ENCODE measurements at regions not wholly inside any gene's neighbourhood (a gene's known extent, or its start where the extent isn't known, plus 50 kb on each side); places are given as distances from the start of the nearest gene placed in this dataset.

DNA sequence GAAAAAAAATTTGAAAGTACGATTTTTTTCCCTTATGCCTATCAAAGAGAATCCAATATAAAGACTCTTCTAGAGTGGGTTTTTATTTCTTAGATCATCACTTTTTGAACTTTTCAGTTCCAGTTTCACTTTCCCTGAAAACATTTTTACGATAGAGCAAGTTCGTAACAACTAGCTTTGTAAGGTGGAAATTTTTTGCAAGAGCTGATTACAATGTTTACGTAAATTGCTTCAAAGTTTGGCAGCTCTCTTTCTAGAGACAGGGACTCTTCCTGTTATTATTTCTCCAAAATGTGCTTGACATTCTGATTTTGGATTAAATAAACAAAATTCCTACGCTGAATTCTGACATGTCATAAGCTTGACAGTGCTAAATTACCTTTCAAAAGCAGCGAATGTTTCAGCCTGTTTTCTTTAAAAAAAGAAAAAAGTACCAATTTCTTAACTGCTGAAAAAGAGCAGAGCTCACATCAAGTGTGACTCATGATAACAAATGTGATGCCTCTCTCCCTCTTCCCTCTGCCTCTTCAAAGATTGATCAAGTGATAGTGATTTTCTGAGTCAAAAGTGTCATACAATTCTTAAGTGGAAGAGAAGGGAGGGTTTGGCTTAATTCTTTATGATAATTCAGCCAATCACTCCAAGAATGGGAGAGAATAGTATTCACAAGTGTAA, 175.2 kb downstream of the KCNJ2 start:
- no peak for DNase-seq
- CTCF ChIA-PET, result no interaction called here
- Histone ChIP-seq H3K9me2 (ENCODE audit: insufficient read depth) (no peaks in the 10 kb centered on the region), H3K9me3 (ENCODE audit: insufficient read depth, low read depth) (no peaks in the 10 kb centered on the region), H3K4me3 (peak overlapping the region; percentile 27; the same call in 1 of the 2 replicates), H3F3A (ENCODE audit: insufficient read depth, low read depth) (no peaks in the 10 kb centered on the region), H3K27me3 (ENCODE audit: insufficient read depth, low read depth) (no peaks in the 10 kb centered on the region), H3K4me2 (peak overlapping the region; percentile 53), H3K27ac (no peak overlapping the region), H3K36me3 (ENCODE audit: low read depth) (no peaks in the 10 kb centered on the region), H3K79me2 (ENCODE audit: low read depth) (no peaks in the 10 kb centered on the region), H2AFZ (no peak overlapping the region), H3K4me1 (replicated peaks; ENCODE audit: insufficient read depth) (no peaks in the 10 kb centered on the region), H4K20me1 (ENCODE audit: insufficient read depth) (no peaks in the 10 kb centered on the region)
- POLR2A ChIA-PET (ENCODE audit: unreplicated experiment), result no interaction called here
- intact Hi-C loops (cut with micrococcal nuclease; ENCODE audit: unreplicated experiment), result no loop called here
- BruUV-seq (replicated peaks), result no TSS peak
- TF ChIP-seq, protein P1, sequence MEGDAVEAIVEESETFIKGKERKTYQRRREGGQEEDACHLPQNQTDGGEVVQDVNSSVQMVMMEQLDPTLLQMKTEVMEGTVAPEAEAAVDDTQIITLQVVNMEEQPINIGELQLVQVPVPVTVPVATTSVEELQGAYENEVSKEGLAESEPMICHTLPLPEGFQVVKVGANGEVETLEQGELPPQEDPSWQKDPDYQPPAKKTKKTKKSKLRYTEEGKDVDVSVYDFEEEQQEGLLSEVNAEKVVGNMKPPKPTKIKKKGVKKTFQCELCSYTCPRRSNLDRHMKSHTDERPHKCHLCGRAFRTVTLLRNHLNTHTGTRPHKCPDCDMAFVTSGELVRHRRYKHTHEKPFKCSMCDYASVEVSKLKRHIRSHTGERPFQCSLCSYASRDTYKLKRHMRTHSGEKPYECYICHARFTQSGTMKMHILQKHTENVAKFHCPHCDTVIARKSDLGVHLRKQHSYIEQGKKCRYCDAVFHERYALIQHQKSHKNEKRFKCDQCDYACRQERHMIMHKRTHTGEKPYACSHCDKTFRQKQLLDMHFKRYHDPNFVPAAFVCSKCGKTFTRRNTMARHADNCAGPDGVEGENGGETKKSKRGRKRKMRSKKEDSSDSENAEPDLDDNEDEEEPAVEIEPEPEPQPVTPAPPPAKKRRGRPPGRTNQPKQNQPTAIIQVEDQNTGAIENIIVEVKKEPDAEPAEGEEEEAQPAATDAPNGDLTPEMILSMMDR (conservative IDR thresholded peaks at IDR 0.05), result no peak
- TF ChIP-seq EZH2 (IDR thresholded peaks at IDR 0.05; ENCODE audit: low read depth), result no peak

DNA sequence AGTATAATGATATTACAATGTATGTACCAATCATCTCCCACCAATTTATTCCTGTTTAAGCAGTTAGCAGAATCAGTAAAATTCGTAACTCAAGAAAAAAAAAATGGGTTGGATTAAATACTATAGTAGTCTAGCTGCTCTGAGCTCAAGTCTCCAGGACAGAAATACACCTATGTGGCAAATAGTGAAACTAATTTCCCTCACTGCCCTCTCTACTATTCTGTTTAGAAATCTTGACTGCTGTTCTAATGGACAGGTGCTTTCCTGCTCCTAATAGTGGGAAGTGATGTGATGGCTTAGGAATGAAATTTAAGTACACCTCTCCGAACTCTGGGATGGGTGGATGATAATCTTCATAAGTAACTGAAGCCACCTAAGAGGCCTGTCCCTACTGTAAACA, 175.7 kb downstream of the KCNJ2 start:
- H3K9me3 ChIP-seq (ENCODE audit: insufficient read depth, low read depth), result no peaks in the 10 kb centered on the region
- H3K36me3 ChIP-seq (ENCODE audit: low read depth), result no peaks in the 10 kb centered on the region
- H3K9me2 ChIP-seq (ENCODE audit: insufficient read depth), result no peaks in the 10 kb centered on the region
- POLR2A ChIA-PET (ENCODE audit: unreplicated experiment), result no interaction called here
- H3K4me2 ChIP-seq, result peak overlapping the region; percentile 53; the same call in 1 of the 2 replicates
- no peaks in the 10 kb centered on the region for H3K4me1 ChIP-seq (replicated peaks; ENCODE audit: insufficient read depth)
- H3K4me3 ChIP-seq, result no peak overlapping the region
- no TSS peak for BruUV-seq (replicated peaks)
- no peak overlapping the region for H3K27ac ChIP-seq
- H2AFZ ChIP-seq, result no peak overlapping the region
- no peaks in the 10 kb centered on the region for H3K79me2 ChIP-seq (ENCODE audit: low read depth)
- DNase-seq, result no peak
- H3F3A ChIP-seq (ENCODE audit: insufficient read depth, low read depth), result no peaks in the 10 kb centered on the region
- TF ChIP-seq EZH2 (IDR thresholded peaks at IDR 0.05; ENCODE audit: low read depth), result no peak
- TF ChIP-seq, protein P1 (conservative IDR thresholded peaks at IDR 0.05), result no peak
- CTCF ChIA-PET, result no interaction called here
- H3K27me3 ChIP-seq (ENCODE audit: insufficient read depth, low read depth), result no peaks in the 10 kb centered on the region
- intact Hi-C loops (cut with micrococcal nuclease; ENCODE audit: unreplicated experiment), result no loop called here
- H4K20me1 ChIP-seq (ENCODE audit: insufficient read depth), result no peaks in the 10 kb centered on the region

DNA sequence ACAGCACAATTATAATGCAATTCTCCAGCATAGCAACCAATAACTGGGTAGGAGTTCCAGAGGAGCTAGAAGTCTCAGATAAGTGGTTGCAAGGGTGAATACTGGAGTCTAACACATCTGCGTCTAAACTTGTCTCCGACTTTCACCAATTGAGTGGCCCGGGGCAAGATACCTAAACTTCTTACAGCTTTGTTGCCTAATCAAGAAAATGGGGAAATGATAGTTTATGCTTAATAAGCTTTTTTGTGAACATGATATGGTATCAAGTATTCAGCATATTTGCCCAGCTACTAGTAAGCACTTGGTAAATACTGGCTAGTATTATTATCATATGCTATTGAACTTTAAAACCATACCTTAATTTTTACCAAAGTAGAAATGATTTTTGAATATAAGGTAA, 183.5 kb downstream of the KCNJ2 start:
- no peaks in the 10 kb centered on the region for H4K20me1 ChIP-seq (ENCODE audit: insufficient read depth)
- no peaks in the 10 kb centered on the region for H3K79me2 ChIP-seq (ENCODE audit: low read depth)
- TF ChIP-seq, protein P1 (conservative IDR thresholded peaks at IDR 0.05), result no peak
- TF ChIP-seq EZH2 (IDR thresholded peaks at IDR 0.05; ENCODE audit: low read depth), result no peak
- intact Hi-C loops (cut with micrococcal nuclease; ENCODE audit: unreplicated experiment), result loop anchor here (2.0 kb wide), 1 partner anchor 60 kb away; no protein-coding TSS in a partner anchor
- H3K27ac ChIP-seq, result no peak overlapping the region
- H2AFZ ChIP-seq, result no peak overlapping the region
- H3K4me1 ChIP-seq (replicated peaks; ENCODE audit: insufficient read depth), result no peaks in the 10 kb centered on the region
- BruUV-seq (replicated peaks), result no TSS peak
- H3K27me3 ChIP-seq (ENCODE audit: insufficient read depth, low read depth), result 0 out of 2 replicates have a peak, but pooled peaks cover 4% of the 10 kb centered on the region
- no peaks in the 10 kb centered on the region for H3K9me3 ChIP-seq (ENCODE audit: insufficient read depth, low read depth)
- no peak overlapping the region for H3K4me2 ChIP-seq
- 0 out of 2 replicates have a peak, but pooled peaks cover 4% of the 10 kb centered on the region for H3K9me2 ChIP-seq (ENCODE audit: insufficient read depth)
- no peak overlapping the region for H3K4me3 ChIP-seq
- no peaks in the 10 kb centered on the region for H3F3A ChIP-seq (ENCODE audit: insufficient read depth, low read depth)
- no peak for DNase-seq
- ChIA-PET CTCF (no interaction called here), POLR2A (ENCODE audit: unreplicated experiment) (no interaction called here)
- H3K36me3 ChIP-seq (ENCODE audit: low read depth), result no peaks in the 10 kb centered on the region

All from PC-9 (cell line).